ENCODE measurements at regions not wholly inside any gene's neighbourhood (a gene's known extent, or its start where the extent isn't known, plus 50 kb on each side); places are given as distances from the start of the nearest gene placed in this dataset.

GRCh38 chr5:5612096-5612495 is 189.6 kb downstream of the ICE1 start:
- no peak for DNase-seq

GRCh38 chr5:5609935-5610334 is 187.5 kb downstream of the ICE1 start:
- DNase-seq, result no peak

GRCh38 chr5:5605170-5605764 is 182.8 kb downstream of the ICE1 start:
- no peak for DNase-seq

GRCh38 chr5:5602554-5602953 is 180.1 kb downstream of the ICE1 start:
- DNase-seq, result no peak

- DNase-seq, result no peak
These were observed 176.2 kb downstream of the ICE1 start for GRCh38 chr5:5598547-5599113.

- DNase-seq, result no peak
These were observed 170.9 kb downstream of the ICE1 start for GRCh38 chr5:5593391-5593790.

GRCh38 chr5:5592541-5592940 is 170.1 kb downstream of the ICE1 start:
- no peak for DNase-seq

- DNase-seq, result no peak
These were observed 169.1 kb downstream of the ICE1 start for GRCh38 chr5:5591567-5591966.

GRCh38 chr5:5589857-5590256 is 167.4 kb downstream of the ICE1 start:
- no peak for DNase-seq

- no peak for DNase-seq
These were observed 166.7 kb downstream of the ICE1 start for GRCh38 chr5:5588887-5589826.

- DNase-seq, result no peak
These were observed 165.9 kb downstream of the ICE1 start for GRCh38 chr5:5588386-5588785.

- DNase-seq, result no peak
These were observed 165.0 kb downstream of the ICE1 start for GRCh38 chr5:5587474-5587873.

- no peak for DNase-seq
These were observed 164.2 kb downstream of the ICE1 start for GRCh38 chr5:5586721-5587120.

- no peak for DNase-seq
These were observed 163.4 kb downstream of the ICE1 start for GRCh38 chr5:5585751-5586341.

- no peak for DNase-seq
These were observed 162.3 kb downstream of the ICE1 start for GRCh38 chr5:5584751-5585150.

GRCh38 chr5:5584236-5584745 is 161.8 kb downstream of the ICE1 start:
- DNase-seq, result no peak

- no peak for DNase-seq
These were observed 161.4 kb downstream of the ICE1 start for GRCh38 chr5:5583832-5584231.

- no peak for DNase-seq
These were observed 160.7 kb downstream of the ICE1 start for GRCh38 chr5:5583023-5583765.

GRCh38 chr5:5581080-5581479 is 158.6 kb downstream of the ICE1 start:
- no peak for DNase-seq

GRCh38 chr5:5576744-5577143 is 154.3 kb downstream of the ICE1 start:
- no peak for DNase-seq

GRCh38 chr5:5575461-5575860 is 153.0 kb downstream of the ICE1 start:
- no peak for DNase-seq

- DNase-seq, result no peak
These were observed 151.4 kb downstream of the ICE1 start for GRCh38 chr5:5573798-5574380.
